WTC11 (cell line): ENCODE measurements at regions not wholly inside any gene's neighbourhood (a gene's known extent, or its start where the extent isn't known, plus 50 kb on each side); places are given as distances from the start of the nearest gene placed in this dataset.

Experiments
- ATAC-seq: fragments of 200-7000 bp; cut with Tn5 transposase; 2 replicates; pipeline ENCODE4 v1.10.0; 2021; ENCODE audit warnings: mild to moderate bottlenecking, moderate library complexity
- CTCF ChIA-PET: fragments of 300-600 bp; sonication (Branson Sonifier 250); formaldehyde crosslinking; loops from one replicate; lab custom pipeline; 2021; ENCODE audit warnings: antibody characterized with exemption; lab: Charles Lee
- POLR2A ChIA-PET: fragments of 350-600 bp; sonication (Branson Sonifier 250); formaldehyde crosslinking; loops from one replicate; lab custom pipeline; 2021; ENCODE audit warnings: antibody characterized with exemption; lab: Charles Lee
- DNase-seq: peaks from one replicate; pipeline ENCODE4 v3.0.0; 2021; ENCODE audit warnings: low spot score
- H3K27ac Mint-ChIP-seq: 2 replicates; pipeline ENCODE4 v1.8.0; 2021; ENCODE audit warnings: mixed read lengths
- H3K27me3 Mint-ChIP-seq: 2 replicates; pipeline ENCODE4 v1.8.0; 2021; ENCODE audit warnings: low read depth, mild to moderate bottlenecking, moderate library complexity, mixed read lengths
- H3K36me3 Mint-ChIP-seq: 2 replicates; pipeline ENCODE4 v1.8.0; 2021; ENCODE audit warnings: mixed read lengths
- H3K4me1 Mint-ChIP-seq: 2 replicates; pipeline ENCODE4 v1.8.0; 2022; ENCODE audit warnings: mixed read lengths
- H3K4me3 Mint-ChIP-seq: 2 replicates; pipeline ENCODE4 v1.8.0; 2021; ENCODE audit warnings: mild to moderate bottlenecking, moderate library complexity, mixed read lengths
- H3K9me3 Mint-ChIP-seq: 2 replicates; pipeline ENCODE4 v1.8.0; 2021; ENCODE audit warnings: mixed read lengths
- ARID4B ChIP-seq: sonication (generic); formaldehyde crosslinking; IDR thresholded peaks from 2 replicates; pipeline ENCODE4 v1.8.0; 2023; ENCODE audit warnings: missing genetic modification reagents, mild to moderate bottlenecking, borderline replicate concordance
- ATF1 ChIP-seq: sonication (generic); formaldehyde crosslinking; IDR thresholded peaks from 2 replicates; pipeline ENCODE4 v1.8.1; 2023; ENCODE audit warnings: mild to moderate bottlenecking, moderate library complexity, missing genetic modification reagents
- CBFB ChIP-seq: sonication (generic); formaldehyde crosslinking; IDR thresholded peaks from 2 replicates; pipeline ENCODE4 v1.8.1; 2022; ENCODE audit warnings: mild to moderate bottlenecking, low read depth, missing genetic modification reagents
- CDX4 ChIP-seq: fragments of 250-450 bp; sonication (Bioruptor Pico); IDR thresholded peaks from 2 replicates; pipeline ENCODE4 v1.9.0; 2021; ENCODE audit warnings: moderate library complexity, mild to moderate bottlenecking, inconsistent platforms, borderline replicate concordance
- E2F5 ChIP-seq: sonication (generic); formaldehyde crosslinking; IDR thresholded peaks from 2 replicates; pipeline ENCODE4 v1.8.1; 2022; ENCODE audit warnings: mild to moderate bottlenecking, moderate library complexity, missing genetic modification reagents
- GTF2I ChIP-seq: fragments of 250-450 bp; sonication (Bioruptor Pico); conservative IDR thresholded peaks from 2 replicates; pipeline ENCODE4 v1.4.0; 2021; ENCODE audit warnings: mild to moderate bottlenecking
- IRF2 ChIP-seq: sonication (generic); formaldehyde crosslinking; IDR thresholded peaks from 2 replicates; pipeline ENCODE4 v1.8.0; 2022; ENCODE audit warnings: low read depth, missing genetic modification reagents, borderline replicate concordance
- KAT7 ChIP-seq: sonication (generic); formaldehyde crosslinking; IDR thresholded peaks from 2 replicates; pipeline ENCODE4 v1.8.1; 2023; ENCODE audit warnings: missing genetic modification reagents, mild to moderate bottlenecking, borderline replicate concordance
- MYBL2 ChIP-seq: sonication (generic); formaldehyde crosslinking; IDR thresholded peaks from 2 replicates; pipeline ENCODE4 v1.8.1; 2023; ENCODE audit warnings: mild to moderate bottlenecking, moderate library complexity, missing genetic modification reagents
- NFATC4 ChIP-seq: fragments of 250-450 bp; sonication (Bioruptor Pico); IDR thresholded peaks from 2 replicates; pipeline ENCODE4 v1.9.0; 2021; ENCODE audit warnings: mild to moderate bottlenecking
- NFYB ChIP-seq: sonication (generic); formaldehyde crosslinking; conservative IDR thresholded peaks from 2 replicates; pipeline ENCODE4 v1.8.0; 2022; ENCODE audit warnings: low read depth, missing genetic modification reagents
- NR2C2 ChIP-seq: sonication (generic); formaldehyde crosslinking; IDR thresholded peaks from 2 replicates; pipeline ENCODE4 v1.8.0; 2022; ENCODE audit warnings: mild to moderate bottlenecking, missing genetic modification reagents
- NR3C1 ChIP-seq: sonication (generic); formaldehyde crosslinking; conservative IDR thresholded peaks from 2 replicates; pipeline ENCODE4 v1.8.1; 2023; ENCODE audit warnings: low read depth, mild to moderate bottlenecking, missing genetic modification reagents
- OVOL2 ChIP-seq: fragments of 250-450 bp; sonication (Bioruptor Pico); IDR thresholded peaks from 2 replicates; pipeline ENCODE4 v1.9.0; 2021; ENCODE audit warnings: mild to moderate bottlenecking, borderline replicate concordance
- SMAD4 ChIP-seq: sonication (generic); formaldehyde crosslinking; IDR thresholded peaks from 2 replicates; pipeline ENCODE4 v1.8.0; 2022; ENCODE audit warnings: mild to moderate bottlenecking, missing genetic modification reagents
- SP1 ChIP-seq: sonication (generic); formaldehyde crosslinking; conservative IDR thresholded peaks from 2 replicates; pipeline ENCODE4 v1.8.1; 2022; ENCODE audit warnings: missing genetic modification reagents
- USF1 ChIP-seq: sonication (generic); formaldehyde crosslinking; IDR thresholded peaks from 2 replicates; pipeline ENCODE4 v1.8.0; 2022; ENCODE audit warnings: mild to moderate bottlenecking, missing genetic modification reagents
- USF2 ChIP-seq: sonication (generic); formaldehyde crosslinking; IDR thresholded peaks from 2 replicates; pipeline ENCODE4 v1.8.1; 2023; ENCODE audit warnings: mild to moderate bottlenecking, missing genetic modification reagents, moderate library complexity
- ZMAT4 ChIP-seq: fragments of 250-450 bp; sonication (Bioruptor Pico); IDR thresholded peaks from 2 replicates; pipeline ENCODE4 v1.9.0; 2021; ENCODE audit warnings: mild to moderate bottlenecking
- ZNF281 ChIP-seq: sonication (generic); formaldehyde crosslinking; IDR thresholded peaks from 2 replicates; pipeline ENCODE4 v1.8.0; 2023; ENCODE audit warnings: mild to moderate bottlenecking, missing genetic modification reagents

GRCh38 chr2:41151746-41152145 is 699.9 kb upstream of the SLC8A1 start (continued):
- TF ChIP-seq ZMAT4 (CRISPR knock-in tag) (no peak), KAT7 (CRISPR knock-in tag) (no peak), ZNF281 (no peak), USF1 (CRISPR knock-in tag) (no peak), OVOL2 (no peak), NR2C2 (no peak), USF2 (CRISPR knock-in tag) (no peak)

- Mint-ChIP-seq H3K4me3 (no peak overlapping the region), H3K27me3 (no peaks in the 10 kb centered on the region), H3K9me3 (peaks cover 9% of the 10 kb centered on the region), H3K36me3 (no peaks in the 10 kb centered on the region), H3K4me1 (no peaks in the 10 kb centered on the region), H3K27ac (no peak overlapping the region)
- CTCF ChIA-PET, result no interaction called here
- DNase-seq, result no peak
- no peak for TF ChIP-seq ATF1 (CRISPR knock-in tag)
- TF ChIP-seq NFYB (CRISPR knock-in tag), result no peak
- no peak for TF ChIP-seq CBFB (CRISPR knock-in tag)
- TF ChIP-seq IRF2 (CRISPR knock-in tag), result no peak
- TF ChIP-seq CDX4, result no peak
- TF ChIP-seq ARID4B, result no peak
- no peak for TF ChIP-seq ZNF281
- no peak for TF ChIP-seq MYBL2 (CRISPR knock-in tag)
- TF ChIP-seq SMAD4 (CRISPR knock-in tag), result no peak
- no peak for TF ChIP-seq GTF2I
- no peak for TF ChIP-seq E2F5 (CRISPR knock-in tag)
- TF ChIP-seq NR3C1 (CRISPR knock-in tag), result no peak
- no peak for TF ChIP-seq NFATC4 (CRISPR knock-in tag)
- TF ChIP-seq SP1 (CRISPR knock-in tag), result no peak
- ATAC-seq, result no peak
- POLR2A ChIA-PET, result no interaction called here
Measured at GRCh38 chr2:41152318-41152717, 700.4 kb upstream of the SLC8A1 start.
